ENCODE measurements at regions not wholly inside any gene's neighbourhood (a gene's known extent, or its start where the extent isn't known, plus 50 kb on each side); places are given as distances from the start of the nearest gene placed in this dataset.

DNA sequence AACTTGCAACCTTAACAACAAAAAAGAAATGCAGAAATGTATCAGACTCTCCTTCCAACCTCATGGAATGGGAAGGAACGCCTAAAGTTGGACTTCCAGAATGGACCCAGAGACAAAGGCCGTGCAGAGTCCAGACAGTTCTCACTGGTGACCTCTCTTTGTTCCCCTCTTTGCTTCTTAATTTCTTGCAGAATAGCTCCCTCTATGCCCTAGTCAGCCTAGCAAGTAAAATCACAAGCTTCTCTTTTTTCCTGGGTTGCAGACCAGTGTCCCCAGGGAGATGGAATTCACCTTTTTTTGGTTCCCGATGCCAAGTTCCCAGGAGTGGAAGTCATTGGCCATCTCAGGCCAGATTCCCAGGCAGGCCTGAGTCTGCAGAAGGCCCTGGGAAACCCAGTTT, 278.0 kb downstream of the CCSER2 start:
- ATAC-seq (ENCODE audit: poor library complexity) (no peak), DNase-seq (no peak)
- no peak overlapping the region for H3K4me3 Mint-ChIP-seq
- no peak overlapping the region for H3K27ac Mint-ChIP-seq
- H3K27me3 Mint-ChIP-seq = peaks cover 45% of the 10 kb centered on the region
- TF ChIP-seq CTCF (IDR thresholded peaks at IDR 0.05) = no peak
- ChIA-PET CTCF (no interaction called here), POLR2A (no interaction called here)
- no peak overlapping the region for H3K27ac ChIP-seq (ENCODE audit: low read depth in 1 of 2, low read length in 2 of 2)
- no peaks in the 10 kb centered on the region for H3K4me1 ChIP-seq (ENCODE audit: insufficient read depth, low read length)
- H3K9me3 Mint-ChIP-seq = no peaks in the 10 kb centered on the region
- no peaks in the 10 kb centered on the region for H3K9me3 ChIP-seq (ENCODE audit: control insufficient read depth in 1 of 2, insufficient read depth in 1 of 2, low read length in 2 of 2)
- no peaks in the 10 kb centered on the region for H3K36me3 Mint-ChIP-seq (ENCODE audit: low read depth)
- H3K36me3 ChIP-seq (ENCODE audit: insufficient read depth, low read length) = no peaks in the 10 kb centered on the region
- no peaks in the 10 kb centered on the region for H3K4me1 Mint-ChIP-seq (ENCODE audit: low read depth)
- no peak overlapping the region for H3K4me3 ChIP-seq (ENCODE audit: low read length)
- intact Hi-C loops (cut with DNase I, micrococcal nuclease) = no loop called here
- peaks cover 0 to 3% of the 10 kb centered on the region in 2 experiments for H3K27me3 ChIP-seq (ENCODE audit: control insufficient read depth in 1 of 2, insufficient read depth in 2 of 2, low read length in 2 of 2)

GRCh38 chr10:84607044-84607443, 278.7 kb downstream of the CCSER2 start:
- Histone ChIP-seq H3K4me1 (ENCODE audit: insufficient read depth, low read length) (no peaks in the 10 kb centered on the region), H3K9me3 (ENCODE audit: control insufficient read depth in 1 of 2, insufficient read depth in 1 of 2, low read length in 2 of 2) (no peaks in the 10 kb centered on the region), H3K27me3 (ENCODE audit: control insufficient read depth in 1 of 2, insufficient read depth in 2 of 2, low read length in 2 of 2) (peaks cover 0 to 3% of the 10 kb centered on the region in 2 experiments), H3K4me3 (ENCODE audit: low read length) (no peak overlapping the region), H3K36me3 (ENCODE audit: insufficient read depth, low read length) (no peaks in the 10 kb centered on the region), H3K27ac (ENCODE audit: low read depth in 1 of 2, low read length in 2 of 2) (no peak overlapping the region)
- peaks cover 45% of the 10 kb centered on the region for H3K27me3 Mint-ChIP-seq
- no peaks in the 10 kb centered on the region for H3K9me3 Mint-ChIP-seq
- H3K36me3 Mint-ChIP-seq (ENCODE audit: low read depth) = no peaks in the 10 kb centered on the region
- no peak for DNase-seq
- intact Hi-C loops (cut with DNase I, micrococcal nuclease) = no loop called here
- CTCF ChIA-PET = no interaction called here
- H3K4me3 Mint-ChIP-seq = no peak overlapping the region
- H3K27ac Mint-ChIP-seq = no peak overlapping the region
- no peak for ATAC-seq (ENCODE audit: poor library complexity)
- H3K4me1 Mint-ChIP-seq (ENCODE audit: low read depth) = no peaks in the 10 kb centered on the region
- TF ChIP-seq CTCF (IDR thresholded peaks at IDR 0.05) = no peak
- POLR2A ChIA-PET = no interaction called here

DNA sequence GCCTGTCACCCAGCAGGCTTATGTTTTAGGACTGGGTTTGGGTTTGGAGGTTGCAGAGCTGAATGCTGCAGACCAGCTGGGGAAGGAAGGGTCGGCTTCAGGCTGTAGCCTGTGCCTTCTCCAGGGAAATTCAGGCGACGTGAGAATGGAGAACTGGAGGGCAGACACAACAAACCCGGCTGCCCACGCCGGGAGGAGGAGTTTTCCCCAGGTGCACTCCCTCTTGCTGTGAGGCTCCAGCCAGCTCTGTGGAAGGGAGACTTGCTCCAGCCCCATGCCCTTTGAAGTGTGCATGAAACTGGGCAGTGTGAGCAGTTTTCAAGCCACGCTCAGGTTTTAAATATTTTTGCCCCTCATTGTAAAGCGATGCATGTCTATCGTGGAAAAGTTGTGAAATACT, 279.1 kb downstream of the CCSER2 start:
- no peak for TF ChIP-seq CTCF (IDR thresholded peaks at IDR 0.05)
- no peaks in the 10 kb centered on the region for H3K36me3 ChIP-seq (ENCODE audit: insufficient read depth, low read length)
- Mint-ChIP-seq H3K36me3 (ENCODE audit: low read depth) (no peaks in the 10 kb centered on the region), H3K27ac (no peak overlapping the region), H3K4me1 (ENCODE audit: low read depth) (no peaks in the 10 kb centered on the region), H3K4me3 (no peak overlapping the region), H3K9me3 (no peaks in the 10 kb centered on the region), H3K27me3 (peaks cover 47% of the 10 kb centered on the region)
- DNase-seq (no peak), ATAC-seq (ENCODE audit: poor library complexity) (no peak)
- CTCF ChIA-PET = no interaction called here
- H3K27ac ChIP-seq (ENCODE audit: low read depth in 1 of 2, low read length in 2 of 2) = no peak overlapping the region
- POLR2A ChIA-PET = no interaction called here
- H3K4me1 ChIP-seq (ENCODE audit: insufficient read depth, low read length) = no peaks in the 10 kb centered on the region
- no peak overlapping the region for H3K4me3 ChIP-seq (ENCODE audit: low read length)
- intact Hi-C loops (cut with DNase I, micrococcal nuclease) = no loop called here
- no peaks in the 10 kb centered on the region for H3K9me3 ChIP-seq (ENCODE audit: control insufficient read depth in 1 of 2, insufficient read depth in 1 of 2, low read length in 2 of 2)
- peaks cover 0 to 3% of the 10 kb centered on the region in 2 experiments for H3K27me3 ChIP-seq (ENCODE audit: control insufficient read depth in 1 of 2, insufficient read depth in 2 of 2, low read length in 2 of 2)
